CD14-positive monocyte (primary cell): ENCODE measurements at regions not wholly inside any gene's neighbourhood (a gene's known extent, or its start where the extent isn't known, plus 50 kb on each side); places are given as distances from the start of the nearest gene placed in this dataset.
A peak's percentile ranks its signal among the peaks of the same experiment; 100 is the strongest.

Source experiments
- DNase-seq, 3 donors: peaks; one replicate each; pipeline ENCODE4 v3.0.0-alpha.2; 2011 to 2022
- H2AFZ ChIP-seq: 2 replicates; pipeline ENCODE4 v1.6.0; 2012; ENCODE audit warnings: mild to moderate bottlenecking, low read depth, low read length, inconsistent platforms; ENCODE audit not compliant: insufficient read depth, poor library complexity, severe bottlenecking
- H3K27ac ChIP-seq, 2 donors: 1 replicate in 1 of 2; 2 replicates in 1 of 2; pipeline ENCODE4 v1.5.1; 2012 to 2013; ENCODE audit warnings: low read length in 2 of 2, control low read depth in 1 of 2, inconsistent platforms in 1 of 2, low read depth in 1 of 2, mild to moderate bottlenecking in 1 of 2
- H3K27me3 ChIP-seq, 2 donors: one replicate each; pipeline versions ENCODE4 v1.6.0 to v1.6.1; 2011 to 2013; ENCODE audit warnings: low read length in 2 of 2; ENCODE audit not compliant: control insufficient read depth in 2 of 2, insufficient read depth in 2 of 2
- H3K36me3 ChIP-seq, 2 donors: replicated peaks in 1 of 2; 1 replicate in 1 of 2; 2 replicates in 1 of 2; pipeline versions ENCODE4 v1.5.1 to v1.6.1; 2012 to 2013; ENCODE audit warnings: low read length in 2 of 2, control low read depth in 1 of 2, inconsistent platforms in 1 of 2, mild to moderate bottlenecking in 1 of 2; ENCODE audit not compliant: insufficient read depth in 2 of 2, control insufficient read depth in 1 of 2
- H3K4me1 ChIP-seq, 2 donors: 1 replicate in 1 of 2; 2 replicates in 1 of 2; pipeline versions ENCODE4 v1.5.1 to v1.6.1; 2012 to 2013; ENCODE audit warnings: low read length in 2 of 2, control low read depth in 1 of 2, inconsistent platforms in 1 of 2, mild to moderate bottlenecking in 1 of 2, moderate library complexity in 1 of 2; ENCODE audit not compliant: insufficient read depth in 2 of 2, control insufficient read depth in 1 of 2
- H3K4me2 ChIP-seq: replicated peaks from 2 replicates; pipeline ENCODE3; 2012; ENCODE audit warnings: low read length, moderate library complexity, mild to moderate bottlenecking; ENCODE audit not compliant: poor library complexity, severe bottlenecking; ENCODE audit errors: extremely low read depth
- H3K4me3 ChIP-seq, 3 experiments: fragments of 200-600 bp in 1 of 3; sonication (generic) in 1 of 3; replicated peaks in 1 of 3; 1 replicate in 2 of 3; 2 replicates in 1 of 3; pipeline ENCODE4 v1.5.1; 2011 to 2013; ENCODE audit warnings: low read length in 3 of 3, mild to moderate bottlenecking in 3 of 3, control low read depth in 2 of 3, low read depth in 2 of 3, inconsistent platforms in 1 of 3, moderate library complexity in 1 of 3
- H3K79me2 ChIP-seq: 2 replicates; pipeline ENCODE4 v1.6.0; 2012; ENCODE audit warnings: mild to moderate bottlenecking, control low read depth, inconsistent platforms, low read length, moderate library complexity; ENCODE audit not compliant: insufficient read depth
- H3K9ac ChIP-seq: 2 replicates; pipeline ENCODE4 v1.6.0; 2017; ENCODE audit warnings: low read length, mild to moderate bottlenecking; ENCODE audit not compliant: insufficient read depth, poor library complexity, severe bottlenecking
- H3K9me3 ChIP-seq, 2 donors: replicated peaks in 1 of 2; 1 replicate in 1 of 2; 2 replicates in 1 of 2; pipeline versions ENCODE4 v1.5.1 to v1.6.1; 2012 to 2013; ENCODE audit warnings: low read length in 2 of 2, control low read depth in 1 of 2; ENCODE audit not compliant: control insufficient read depth in 1 of 2, insufficient read depth in 1 of 2
- H4K20me1 ChIP-seq: 2 replicates; pipeline ENCODE4 v1.6.0; 2012; ENCODE audit warnings: mild to moderate bottlenecking, low read length, control low read depth, moderate library complexity; ENCODE audit not compliant: insufficient read depth
- H3K27ac Mint-ChIP-seq, 7 donors: one replicate each; pipeline ENCODE4 v1.8.0; 2020; ENCODE audit warnings: mild to moderate bottlenecking in 7 of 7, mixed read lengths in 7 of 7, moderate library complexity in 6 of 7, inconsistent platforms in 2 of 7
- H3K27me3 Mint-ChIP-seq, 3 donors: one replicate each; pipeline ENCODE4 v1.8.0; 2021 to 2022; ENCODE audit warnings: low read depth in 3 of 3, mild to moderate bottlenecking in 3 of 3, mixed read lengths in 3 of 3, moderate library complexity in 3 of 3, inconsistent platforms in 1 of 3
- H3K36me3 Mint-ChIP-seq, 2 donors: one replicate each; pipeline ENCODE4 v1.8.0; 2020; ENCODE audit warnings: mixed read lengths in 2 of 2, inconsistent platforms in 1 of 2, mild to moderate bottlenecking in 1 of 2
- H3K4me1 Mint-ChIP-seq: one replicate; pipeline ENCODE4 v1.8.0; 2020; ENCODE audit warnings: mild to moderate bottlenecking, mixed read lengths
- H3K4me3 Mint-ChIP-seq, 2 donors: one replicate each; pipeline ENCODE4 v1.8.0; 2020; ENCODE audit warnings: mild to moderate bottlenecking in 2 of 2, mixed read lengths in 2 of 2, moderate library complexity in 1 of 2
- H3K9me3 Mint-ChIP-seq, 7 donors: one replicate each; pipeline ENCODE4 v1.8.0; 2020 to 2022; ENCODE audit warnings: mixed read lengths in 7 of 7, mild to moderate bottlenecking in 6 of 7, moderate library complexity in 6 of 7, inconsistent platforms in 2 of 7
- CTCF ChIP-seq: fragments of 200-600 bp; IDR thresholded peaks from one replicate; pipeline ENCODE4 v1.8.0; 2022; ENCODE audit warnings: antibody characterized with exemption, mild to moderate bottlenecking
- WGBS: methylation state at CpG from one replicate; pipeline ENCODE4 v1.1.5; 2013; ENCODE audit warnings: missing lambda C conversion rate; ENCODE audit not compliant: insufficient coverage; 5-methylcytosine and 5-hydroxymethylcytosine counted together
- intact Hi-C, 2 donors: fragments of 100-400 bp; cut with micrococcal nuclease; formaldehyde crosslinking; loops; one replicate each; pipeline versions ENCODE4 v1.15.0 to v1.15.1; 2023

DNA sequence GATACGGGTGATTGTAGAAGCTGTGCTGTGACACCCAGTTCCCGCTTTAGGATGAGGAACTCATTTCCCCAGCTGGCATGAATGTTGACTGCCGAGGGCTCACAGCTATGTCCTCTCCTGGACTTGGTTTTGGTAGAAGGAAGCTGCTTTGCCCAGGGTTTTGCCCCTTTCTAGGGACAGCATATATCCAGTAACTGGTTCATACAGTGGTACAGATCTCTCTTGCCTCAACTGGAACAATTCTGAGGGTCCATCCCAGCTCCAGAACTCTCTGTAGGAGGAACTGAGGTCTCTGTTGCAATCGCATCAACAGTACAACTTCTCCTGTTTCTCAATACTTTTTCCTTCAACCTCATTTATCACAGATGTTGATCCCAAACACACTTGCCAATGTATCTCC is 54.5 kb upstream of the FNDC3B start:
- Histone ChIP-seq H3K4me2 (peak overlapping the region; percentile 85), H2AFZ (peak overlapping the region; percentile 62), H3K79me2 (no peaks in the 10 kb centered on the region), H3K4me1 (peaks cover 67 to 79% of the 10 kb centered on the region in 2 donors), H3K9me3 (no peaks in the 10 kb centered on the region), H3K36me3 (no peaks in the 10 kb centered on the region), H3K27me3 (no peaks in the 10 kb centered on the region), H3K4me3 (peak overlapping the region; percentile 0 to 73 (median 61)), H3K27ac (peak overlapping the region; percentile 38 to 88), H3K9ac (no peak overlapping the region), H4K20me1 (no peaks in the 10 kb centered on the region)
- intact Hi-C loops: loop anchor here in 1 of 2 donors (10.0 kb wide), 1 partner anchor 50 kb away; the partner anchor contains the start of gene FNDC3B
- no peak for TF ChIP-seq CTCF
- peak overlapping the region; percentile 94 to 97 (median 96) for H3K27ac Mint-ChIP-seq
- peaks cover 64% of the 10 kb centered on the region for H3K4me1 Mint-ChIP-seq
- DNase-seq: peak; percentile 69 to 86 (median 82)
- 12% methylated on average over 3 of the region's 4 CpGs for whole genome bisulfite sequencing
- H3K9me3 Mint-ChIP-seq: peaks cover 0 to 2% (median 0%) of the 10 kb centered on the region in 7 donors
- H3K36me3 Mint-ChIP-seq: no peaks in the 10 kb centered on the region
- no peaks in the 10 kb centered on the region for H3K27me3 Mint-ChIP-seq
- peak overlapping the region; percentile 60 to 91 for H3K4me3 Mint-ChIP-seq

- H3K36me3 ChIP-seq: no peaks in the 10 kb centered on the region
- peak overlapping the region in 1 of 3 experiments; percentile 73 for H3K4me3 ChIP-seq
- DNase-seq: peak; percentile 67 to 92 (median 83)
- intact Hi-C loops: loop anchor here in 1 of 2 donors (10.0 kb wide), 1 partner anchor 49 kb away; the partner anchor contains the start of gene FNDC3B
- peak overlapping the region in 1 of 2 donors; percentile 88 for H3K27ac ChIP-seq
- H3K9me3 ChIP-seq: no peaks in the 10 kb centered on the region
- H4K20me1 ChIP-seq: no peaks in the 10 kb centered on the region
- peaks cover 53% of the 10 kb centered on the region for H3K4me1 Mint-ChIP-seq
- peaks cover 54 to 67% of the 10 kb centered on the region in 2 donors for H3K4me1 ChIP-seq
- H3K9ac ChIP-seq: no peak overlapping the region
- peak overlapping the region; percentile 85 for H3K4me2 ChIP-seq
- no peak overlapping the region for H3K4me3 Mint-ChIP-seq
- H3K27me3 Mint-ChIP-seq: no peaks in the 10 kb centered on the region
- peaks cover 0 to 3% of the 10 kb centered on the region in 2 donors for H3K36me3 Mint-ChIP-seq
- WGBS: 0% methylated on average over 3 of the region's 3 CpGs
- H3K27ac Mint-ChIP-seq: peak overlapping the region; percentile 94 to 97 (median 96)
- peaks cover 0 to 11% (median 4%) of the 10 kb centered on the region in 7 donors for H3K9me3 Mint-ChIP-seq
- TF ChIP-seq CTCF: no peak
- no peaks in the 10 kb centered on the region for H3K27me3 ChIP-seq
- H3K79me2 ChIP-seq: no peaks in the 10 kb centered on the region
- H2AFZ ChIP-seq: no peak overlapping the region
Measured at GRCh38 chr3:171986176-171986575, 53.2 kb upstream of the FNDC3B start.
